Lung (tissue), 11 donors: ENCODE measurements at regions not wholly inside any gene's neighbourhood (a gene's known extent, or its start where the extent isn't known, plus 50 kb on each side); places are given as distances from the start of the nearest gene placed in this dataset.
"Not testable (repeated sequence)": the region's sequence is repeated elsewhere in the genome, so short reads cannot be mapped to it uniquely, and the experiment has no call there.

Experiments used
- ATAC-seq: fragments of 200-7000 bp; cut with Tn5 transposase; one replicate; pipeline ENCODE4 v1.9.1; 2020; ENCODE audit warnings: moderate number of reproducible peaks; ENCODE audit not compliant: insufficient read depth, low FRiP score
- DNase-seq, 3 donors: peaks; one replicate each; pipeline ENCODE4 v3.0.0-alpha.2; 2013 to 2017
- H3K27ac ChIP-seq, 2 donors: one replicate each; pipeline ENCODE4 v1.5.1; 2013; ENCODE audit warnings: mild to moderate bottlenecking in 2 of 2, moderate library complexity in 2 of 2, control low read depth in 1 of 2, inconsistent platforms in 1 of 2, low read depth in 1 of 2, low read length in 1 of 2
- H3K27me3 ChIP-seq, 3 donors: one replicate each; pipeline ENCODE4 v1.5.1; 2013; ENCODE audit warnings: low read length in 2 of 3; ENCODE audit not compliant: control insufficient read depth in 3 of 3, insufficient read depth in 3 of 3
- H3K36me3 ChIP-seq, 4 donors: one replicate each; pipeline ENCODE4 v1.5.1; 2013; ENCODE audit warnings: low read length in 4 of 4, mild to moderate bottlenecking in 1 of 4, moderate library complexity in 1 of 4; ENCODE audit not compliant: control insufficient read depth in 4 of 4, insufficient read depth in 4 of 4
- H3K4me1 ChIP-seq, 5 donors: one replicate each; pipeline ENCODE4 v1.5.1; 2013; ENCODE audit warnings: low read length in 5 of 5, mild to moderate bottlenecking in 2 of 5, moderate library complexity in 1 of 5; ENCODE audit not compliant: control insufficient read depth in 5 of 5, insufficient read depth in 5 of 5
- H3K4me3 ChIP-seq: one replicate; pipeline ENCODE4 v1.5.1; 2013; ENCODE audit warnings: mild to moderate bottlenecking, control low read depth, moderate library complexity
- H3K9ac ChIP-seq, 2 donors: one replicate each; pipeline ENCODE4 v1.5.1; 2013; ENCODE audit warnings: low read length in 2 of 2, control low read depth in 1 of 2; ENCODE audit not compliant: insufficient read depth in 1 of 2
- H3K9me3 ChIP-seq, 4 donors: one replicate each; pipeline ENCODE4 v1.5.1; 2013; ENCODE audit warnings: low read length in 3 of 4, mild to moderate bottlenecking in 1 of 4, moderate library complexity in 1 of 4; ENCODE audit not compliant: control insufficient read depth in 4 of 4, insufficient read depth in 3 of 4
- WGBS, 2 donors: extraction: QIAGEN DNeasy Blood & Tissue Kit; methylation state at CpG; one replicate each; pipeline ENCODE4 v1.1.7; 2013; 5-methylcytosine and 5-hydroxymethylcytosine counted together
- TF ChIP-seq, protein P1 (sequence below): IDR thresholded peaks from 2 replicates; pipeline ENCODE4 v1.5.1; 2012; ENCODE audit warnings: mild to moderate bottlenecking; ENCODE audit errors: control extremely low read depth, extremely low read depth
- donor health status: control.
- donor health status: control.
- donor health status: Bipolar disorder and iron deficiency.
- donor health status: healthy.
- donor health status: DM: yes; HTN: yes; CAD: no.

DNA sequence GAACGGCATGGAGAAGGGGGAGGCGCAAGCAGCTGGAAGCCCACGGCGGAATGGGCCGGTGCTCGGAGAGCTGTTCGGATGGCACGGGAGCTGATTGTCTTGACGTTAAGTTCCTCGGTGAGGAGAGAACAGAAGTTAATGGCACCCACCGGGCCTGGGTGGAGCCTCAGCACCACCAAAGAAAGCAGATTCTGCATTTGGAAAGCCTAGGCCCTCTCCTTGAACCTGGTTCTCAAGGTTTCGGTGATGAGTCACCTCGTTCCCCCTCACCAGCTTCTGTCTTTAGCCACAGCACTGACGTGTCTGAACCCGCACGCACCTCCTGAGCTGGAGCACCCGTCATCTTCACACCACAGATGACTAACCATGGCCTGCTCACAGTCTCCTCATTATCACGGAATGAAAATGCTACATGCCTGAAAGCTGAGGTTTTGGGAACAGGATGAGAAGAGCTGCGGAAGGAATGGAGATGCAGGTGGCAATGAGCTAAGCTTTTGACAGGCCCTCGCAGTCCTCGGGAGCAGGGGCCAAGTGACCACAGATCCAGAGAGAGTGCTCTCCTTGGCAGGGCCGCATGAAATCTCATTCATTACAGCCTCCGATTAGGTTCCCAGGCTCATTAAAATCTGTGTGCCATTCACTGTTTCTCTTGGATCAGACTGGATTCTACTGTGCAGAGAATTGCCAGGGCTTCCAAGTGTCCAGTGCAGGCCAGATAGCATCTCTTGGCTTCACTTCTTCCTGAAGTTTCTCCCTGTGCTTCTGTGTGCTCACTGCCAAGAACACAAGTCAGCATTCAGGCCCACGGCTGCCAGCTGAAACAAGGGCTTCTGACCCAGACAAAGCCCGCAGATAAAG, 96.3 kb upstream of the DLG1 start:
- Histone ChIP-seq H3K9me3 (peaks cover 0 to 2% (median 0%) of the 10 kb centered on the region in 4 donors), H3K36me3 (no peaks in the 10 kb centered on the region), H3K4me3 (no peak overlapping the region), H3K27ac (peak overlapping the region in 1 of 2 donors; percentile 77), H3K9ac (no peak overlapping the region), H3K4me1 (peaks cover 0 to 12% (median 4%) of the 10 kb centered on the region in 5 donors), H3K27me3 (no peaks in the 10 kb centered on the region)
- peak; percentile 20 to 72 (median 38) for DNase-seq
- 82 to 93% methylated on average over 25 of the region's 25 CpGs for WGBS, 2 donors
- peak; percentile 41 for ATAC-seq
- TF ChIP-seq, protein P1, sequence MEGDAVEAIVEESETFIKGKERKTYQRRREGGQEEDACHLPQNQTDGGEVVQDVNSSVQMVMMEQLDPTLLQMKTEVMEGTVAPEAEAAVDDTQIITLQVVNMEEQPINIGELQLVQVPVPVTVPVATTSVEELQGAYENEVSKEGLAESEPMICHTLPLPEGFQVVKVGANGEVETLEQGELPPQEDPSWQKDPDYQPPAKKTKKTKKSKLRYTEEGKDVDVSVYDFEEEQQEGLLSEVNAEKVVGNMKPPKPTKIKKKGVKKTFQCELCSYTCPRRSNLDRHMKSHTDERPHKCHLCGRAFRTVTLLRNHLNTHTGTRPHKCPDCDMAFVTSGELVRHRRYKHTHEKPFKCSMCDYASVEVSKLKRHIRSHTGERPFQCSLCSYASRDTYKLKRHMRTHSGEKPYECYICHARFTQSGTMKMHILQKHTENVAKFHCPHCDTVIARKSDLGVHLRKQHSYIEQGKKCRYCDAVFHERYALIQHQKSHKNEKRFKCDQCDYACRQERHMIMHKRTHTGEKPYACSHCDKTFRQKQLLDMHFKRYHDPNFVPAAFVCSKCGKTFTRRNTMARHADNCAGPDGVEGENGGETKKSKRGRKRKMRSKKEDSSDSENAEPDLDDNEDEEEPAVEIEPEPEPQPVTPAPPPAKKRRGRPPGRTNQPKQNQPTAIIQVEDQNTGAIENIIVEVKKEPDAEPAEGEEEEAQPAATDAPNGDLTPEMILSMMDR = no peak

DNA sequence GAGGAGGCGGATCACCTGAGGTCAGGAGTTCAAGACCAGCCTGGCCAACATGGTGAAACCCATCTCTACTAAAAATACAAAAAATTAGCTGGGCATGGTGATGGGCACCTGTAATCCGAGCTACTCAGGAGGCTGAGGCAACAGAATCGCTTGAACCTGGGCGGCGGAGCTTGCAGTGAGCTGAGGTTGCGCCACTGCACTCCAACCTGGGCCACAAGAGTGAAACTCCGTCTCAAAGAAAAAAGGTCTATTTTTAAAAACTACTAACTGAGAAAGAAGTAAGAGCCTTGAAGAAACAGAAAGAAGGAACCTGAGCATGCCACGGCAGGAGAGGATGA, 95.7 kb upstream of the DLG1 start:
- H3K9me3 ChIP-seq, H3K36me3 ChIP-seq, H3K27me3 ChIP-seq, H3K9ac ChIP-seq, ATAC-seq, DNase-seq, H3K4me3 ChIP-seq: not testable (repeated sequence)
- Histone ChIP-seq H3K27ac (peak overlapping the region in 1 of 2 donors; percentile 60), H3K4me1 (peaks cover 0 to 12% (median 4%) of the 10 kb centered on the region in 5 donors)
- 93 to 95% methylated on average over 8 of the region's 8 CpGs for WGBS, 2 donors

DNA sequence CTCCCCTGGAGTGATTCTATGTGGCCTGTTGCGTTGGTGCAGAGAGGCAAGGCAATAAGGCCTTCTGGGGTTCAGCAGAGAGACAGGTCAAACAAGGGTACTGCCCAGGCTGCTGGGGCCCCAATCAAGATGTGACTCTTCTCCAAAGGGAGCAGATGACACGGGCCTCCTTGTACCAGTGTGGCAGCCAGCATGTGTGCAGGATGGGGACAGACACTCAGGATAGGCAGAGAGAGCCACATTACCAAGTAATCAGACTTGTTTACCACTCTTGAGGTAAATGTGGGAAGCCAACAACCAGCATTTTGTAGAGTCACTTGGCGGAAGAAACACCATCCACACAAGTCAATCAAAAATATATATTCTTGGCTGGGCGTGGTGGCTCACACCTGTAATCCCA, 95.3 kb upstream of the DLG1 start:
- peaks cover 0 to 2% (median 0%) of the 10 kb centered on the region in 4 donors for H3K9me3 ChIP-seq
- peak overlapping the region in 1 of 2 donors; percentile 27 for H3K27ac ChIP-seq
- H3K9ac ChIP-seq = no peak overlapping the region
- WGBS, 2 donors = 88 to 93% methylated on average over 4 of the region's 4 CpGs
- no peaks in the 10 kb centered on the region for H3K36me3 ChIP-seq
- TF ChIP-seq, protein P1 = no peak
- H3K4me3 ChIP-seq = no peak overlapping the region
- ATAC-seq = no peak
- peaks cover 0 to 12% (median 4%) of the 10 kb centered on the region in 5 donors for H3K4me1 ChIP-seq
- H3K27me3 ChIP-seq = no peaks in the 10 kb centered on the region
- no peak for DNase-seq

DNA sequence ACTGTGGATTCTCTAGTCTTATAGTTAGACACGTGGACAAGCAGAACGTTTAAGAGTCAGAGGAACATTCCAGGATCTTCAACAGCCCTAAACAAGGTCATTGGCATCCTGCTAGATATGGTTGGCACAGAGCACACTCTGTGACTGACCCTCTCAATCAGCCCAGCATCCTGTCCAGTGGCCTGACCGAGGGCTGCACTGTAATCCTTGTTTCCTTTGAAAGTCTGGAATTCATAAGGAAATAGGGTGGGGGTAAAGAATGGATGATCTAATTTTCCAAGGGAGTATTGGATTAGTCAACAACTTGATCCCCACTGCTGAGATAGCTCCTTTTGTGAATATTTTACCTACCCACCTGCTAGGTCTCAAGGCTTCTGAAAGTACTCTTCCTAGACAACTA, 94.5 kb upstream of the DLG1 start:
- no peak for ATAC-seq
- Histone ChIP-seq H3K9ac (no peak overlapping the region), H3K36me3 (no peaks in the 10 kb centered on the region), H3K27me3 (no peaks in the 10 kb centered on the region), H3K27ac (no peak overlapping the region), H3K9me3 (peaks cover 0 to 2% (median 0%) of the 10 kb centered on the region in 4 donors), H3K4me3 (no peak overlapping the region), H3K4me1 (peaks cover 0 to 12% (median 4%) of the 10 kb centered on the region in 5 donors)
- TF ChIP-seq, protein P1 = no peak
- DNase-seq = no peak
- WGBS, 2 donors = 53 to 66% methylated on average over 3 of the region's 3 CpGs
